Stimulated activated CD4-positive, alpha-beta T cell treated with anti-CD3 and anti-CD28 coated beads, Interleukin-4, amount 100 ng/mL, for 48 hours (primary cell): ENCODE measurements at regions not wholly inside any gene's neighbourhood (a gene's known extent, or its start where the extent isn't known, plus 50 kb on each side); places are given as distances from the start of the nearest gene placed in this dataset.

ENCODE experiments used
- DNase-seq, 2 donors: peaks; one replicate each; pipeline ENCODE4 v3.0.0-alpha.2; 2020; ENCODE audit warnings: low read depth in 2 of 2

DNA sequence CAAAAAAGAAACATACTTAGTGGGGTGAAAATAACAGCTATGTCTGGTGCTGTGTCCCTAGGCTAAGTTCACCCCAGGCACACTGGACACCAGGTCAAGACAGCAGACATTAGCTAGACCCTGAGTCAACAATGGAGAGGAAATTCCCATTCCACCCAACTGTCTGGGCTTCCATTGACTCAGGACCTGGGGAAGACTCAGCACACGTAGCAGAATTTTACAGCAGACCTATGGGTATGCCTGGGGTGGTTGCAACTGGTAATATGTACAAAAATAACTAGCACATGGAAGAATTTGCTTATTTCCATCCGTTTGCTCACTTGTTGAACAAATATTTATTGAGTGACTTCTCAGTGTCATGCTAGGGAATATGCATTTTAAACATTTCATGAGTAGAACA is 117.0 kb downstream of the GAS1 start:
- no peak for DNase-seq

DNA sequence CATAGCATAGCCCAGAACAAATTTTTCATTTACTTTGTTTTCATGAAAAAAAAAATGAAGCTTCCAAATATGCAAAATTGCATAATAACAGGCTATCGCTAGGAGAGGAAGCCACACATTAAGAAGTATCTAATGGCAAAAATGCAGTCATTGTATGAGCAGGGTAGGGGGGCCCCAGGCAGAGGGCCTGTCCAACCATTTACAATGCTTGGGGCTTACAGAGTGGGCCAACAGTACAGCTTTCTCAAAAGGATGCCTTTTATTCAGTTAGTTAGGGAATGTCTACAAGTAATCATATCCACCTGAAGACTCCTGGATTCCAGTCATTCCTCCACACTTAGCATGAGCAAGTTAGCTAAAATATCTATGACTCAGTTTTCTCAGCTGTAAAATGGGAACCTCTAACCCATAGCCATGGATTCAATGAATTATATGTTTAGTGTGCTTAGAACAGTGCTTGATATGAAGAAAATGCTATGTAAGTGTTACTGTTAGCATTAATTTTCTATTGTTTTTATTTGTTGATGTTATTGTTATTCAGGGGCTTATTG is 117.7 kb downstream of the GAS1 start:
- DNase-seq, result no peak

DNA sequence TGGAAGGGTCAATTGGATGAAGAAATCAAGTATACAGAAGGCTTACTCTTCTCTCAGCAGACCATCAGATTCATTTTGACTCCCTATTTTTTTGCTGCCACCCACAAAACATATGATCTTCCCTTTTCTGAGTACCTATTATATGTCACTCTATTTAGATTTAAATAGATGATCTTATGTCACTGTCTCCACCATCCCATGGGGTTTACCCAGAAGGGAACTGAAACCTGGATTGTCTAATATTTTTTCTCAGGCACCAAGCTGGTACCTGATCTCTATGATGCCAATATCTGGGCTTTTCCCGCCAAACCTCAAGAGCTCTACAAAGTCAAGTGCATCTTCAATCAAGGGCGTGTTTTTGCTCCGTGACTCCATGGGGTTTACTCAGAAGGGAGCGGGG is 118.7 kb downstream of the GAS1 start:
- no peak for DNase-seq

DNA sequence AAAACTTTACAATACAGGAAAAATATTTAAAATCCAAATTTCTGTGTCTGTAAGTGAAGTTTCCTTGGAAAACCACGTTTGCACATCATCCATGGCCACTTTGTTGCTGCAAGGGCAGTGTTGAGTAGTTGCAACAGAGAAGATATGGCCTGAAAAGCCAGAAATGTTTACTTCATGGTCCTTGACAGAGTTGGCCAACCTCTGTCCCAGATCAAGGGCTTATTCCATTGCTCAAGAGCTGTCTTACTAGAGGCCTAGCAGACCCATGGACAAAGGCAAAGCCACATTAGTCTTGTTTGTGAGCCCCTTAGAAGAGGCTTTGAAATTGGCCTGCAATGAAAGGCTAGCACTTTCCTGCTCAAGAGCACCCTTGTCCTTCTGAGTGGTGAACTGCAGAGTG is 119.4 kb downstream of the GAS1 start:
- DNase-seq, result no peak

DNA sequence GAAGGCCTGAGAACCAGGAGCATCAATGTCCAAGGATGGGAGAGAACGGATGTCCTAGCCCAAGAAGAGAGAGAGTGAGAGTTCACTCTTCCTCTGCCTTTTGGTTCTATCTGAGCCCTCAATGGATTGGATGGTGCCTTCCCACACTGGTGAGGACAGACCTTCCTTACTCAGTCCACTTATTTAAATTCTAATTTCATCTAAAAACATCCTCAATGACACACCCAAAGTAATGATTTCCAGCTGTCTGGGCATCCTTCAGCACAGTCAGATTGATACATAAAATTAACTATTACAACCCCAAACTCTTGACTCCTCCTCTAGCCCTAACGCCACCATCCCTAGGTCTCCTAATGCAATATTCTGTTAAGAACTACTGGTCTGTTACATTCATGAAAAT is 122.0 kb downstream of the GAS1 start:
- no peak for DNase-seq

DNA sequence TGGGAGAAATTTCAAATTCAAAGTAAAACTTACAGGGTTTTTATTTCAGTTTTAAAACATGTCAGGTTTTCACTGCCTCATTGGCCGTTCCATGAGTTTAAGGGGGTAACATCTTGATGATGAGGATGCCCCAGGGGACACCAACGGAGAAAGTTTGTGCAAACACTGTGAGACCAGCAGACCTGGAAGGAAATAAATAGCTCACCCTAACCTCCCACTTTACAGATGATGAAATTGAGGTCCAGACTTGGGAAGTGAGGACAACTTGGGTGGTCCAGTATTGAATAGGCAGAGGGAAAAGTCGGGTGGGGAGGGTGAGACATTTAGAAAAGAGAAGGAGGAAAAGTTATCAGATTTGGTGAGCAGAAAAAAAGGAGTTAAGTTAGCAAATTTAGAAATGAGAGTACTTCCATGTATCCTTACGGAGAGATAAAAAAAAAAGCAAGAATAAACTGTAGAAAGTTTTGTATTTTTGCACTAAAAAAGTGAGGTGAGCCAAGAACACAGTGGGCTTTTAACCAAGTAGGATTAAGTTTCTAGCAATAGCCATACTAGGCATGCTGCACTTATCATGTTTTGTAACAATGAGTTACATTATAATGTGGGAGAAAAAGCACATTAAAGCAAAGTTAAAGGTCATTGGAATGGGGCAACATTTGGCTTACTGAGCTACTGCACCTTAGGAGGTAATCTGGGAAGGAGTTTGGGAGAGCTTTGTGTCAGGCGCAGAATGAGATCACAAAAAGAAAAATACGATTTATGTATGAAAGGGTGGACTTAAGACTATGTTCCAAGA is 125.1 kb downstream of the GAS1 start:
- DNase-seq, result no peak

DNA sequence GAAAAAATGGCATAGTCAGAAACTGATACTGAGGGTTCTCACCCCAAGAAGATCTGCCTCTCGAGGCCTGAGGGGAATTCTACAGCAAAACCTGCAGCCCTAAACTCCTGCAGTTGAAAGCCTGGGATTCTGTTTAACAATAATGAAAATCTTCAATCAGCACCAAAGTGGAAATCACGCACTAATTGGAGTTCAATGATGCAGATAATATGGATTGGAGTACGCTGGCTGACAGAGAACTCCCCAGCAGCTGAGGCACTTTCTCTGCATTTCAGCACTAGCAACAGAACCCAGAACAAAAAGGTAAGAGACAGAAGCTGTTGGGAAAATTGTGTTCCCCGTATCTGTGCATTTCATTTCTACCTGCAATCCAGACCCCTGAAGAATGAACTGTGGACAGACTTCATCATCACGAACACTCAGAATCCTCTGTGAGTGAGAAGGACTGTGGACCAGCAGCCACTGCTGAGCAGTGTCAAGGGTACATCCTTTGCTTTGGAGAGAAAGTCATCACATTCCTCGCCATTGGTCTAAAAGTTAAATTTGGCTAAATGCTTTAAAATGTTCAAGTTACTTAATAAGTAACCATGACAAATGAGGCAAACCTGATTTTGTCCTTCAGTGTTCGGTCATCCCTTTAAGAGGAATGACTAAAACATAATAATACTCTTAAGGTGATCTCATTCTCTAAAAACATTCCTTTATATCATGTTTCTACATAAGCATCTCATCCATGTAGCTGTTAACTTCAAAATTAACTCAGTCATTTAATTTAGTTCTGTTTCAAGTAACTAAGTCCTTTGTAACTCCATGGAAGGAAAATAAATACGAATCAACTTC is 126.1 kb downstream of the GAS1 start:
- no peak for DNase-seq

DNA sequence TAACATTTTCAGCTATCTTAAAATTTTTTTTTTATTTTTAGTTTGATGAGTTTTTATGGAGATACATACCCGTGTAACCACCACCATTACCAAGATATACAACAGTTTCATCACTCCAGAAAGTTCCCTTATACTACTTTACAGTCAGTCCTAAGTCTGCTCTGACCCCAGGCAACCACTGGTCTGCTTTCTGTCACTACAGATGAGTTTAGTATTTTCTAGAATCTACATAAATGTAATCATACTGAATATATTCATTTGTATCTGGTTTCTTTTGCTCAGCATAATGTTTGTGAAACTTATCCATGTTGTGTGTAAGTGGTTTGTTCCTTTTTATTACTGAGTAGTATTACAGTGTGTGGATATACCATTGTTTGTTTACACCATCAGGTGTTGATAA is 127.8 kb downstream of the GAS1 start:
- no peak for DNase-seq

DNA sequence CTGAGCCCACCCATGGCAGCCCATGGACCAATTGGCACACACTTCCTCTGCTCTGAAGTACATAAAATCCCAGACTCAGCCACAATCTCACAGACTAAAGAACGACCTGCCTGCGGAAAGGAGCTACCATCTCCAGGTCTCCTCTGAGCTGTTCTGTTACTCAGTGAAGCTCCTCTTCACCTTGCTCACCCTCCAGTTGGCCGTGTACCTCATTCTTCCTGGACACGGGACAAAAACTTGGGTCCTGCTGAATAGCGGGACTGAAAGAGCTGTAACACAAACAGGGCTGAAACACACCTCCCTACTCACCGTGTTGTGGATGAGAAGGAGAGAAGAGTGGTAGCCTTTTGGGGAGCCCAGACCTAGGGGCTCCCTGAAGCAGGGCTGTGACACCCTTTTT is 128.7 kb downstream of the GAS1 start:
- DNase-seq, result no peak

DNA sequence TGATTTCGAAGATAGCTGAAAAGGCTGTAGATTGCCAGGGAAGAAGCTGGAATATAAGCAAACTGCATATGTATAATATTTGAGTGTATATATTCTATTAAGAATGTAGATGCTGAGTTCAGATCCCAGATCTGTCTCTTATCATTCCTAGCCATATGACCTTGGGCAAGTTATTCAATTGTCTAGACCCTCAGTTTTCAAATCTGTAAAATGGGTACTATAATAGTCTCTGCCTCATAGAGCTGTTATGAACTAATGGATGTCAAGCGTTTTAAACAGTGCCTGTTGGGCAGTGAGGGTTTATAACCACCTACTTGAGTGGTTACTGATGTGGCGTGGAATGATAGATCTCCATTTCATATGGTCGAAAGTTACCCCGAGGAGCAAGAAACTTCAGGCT is 130.4 kb downstream of the GAS1 start:
- DNase-seq, result no peak

DNA sequence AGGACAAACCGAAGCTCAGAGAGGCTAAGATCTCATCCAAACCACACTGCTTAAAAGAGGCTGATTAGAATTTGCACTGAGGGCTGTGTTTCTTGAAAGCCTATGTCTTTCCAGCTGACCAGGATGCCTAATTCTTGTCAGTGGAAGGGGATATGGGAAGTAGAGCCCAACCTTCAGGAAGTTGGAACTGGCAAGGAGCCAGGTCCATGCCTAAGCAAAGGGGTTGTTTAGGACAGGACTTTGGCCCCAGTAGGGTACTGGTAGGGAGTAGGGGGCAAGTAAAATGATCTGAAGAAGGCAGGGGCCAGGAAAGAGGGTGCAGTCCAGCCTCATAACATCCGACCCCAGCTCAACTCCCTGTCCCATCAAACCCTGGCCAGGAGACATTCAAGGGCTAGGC is 130.9 kb downstream of the GAS1 start:
- DNase-seq, result no peak

DNA sequence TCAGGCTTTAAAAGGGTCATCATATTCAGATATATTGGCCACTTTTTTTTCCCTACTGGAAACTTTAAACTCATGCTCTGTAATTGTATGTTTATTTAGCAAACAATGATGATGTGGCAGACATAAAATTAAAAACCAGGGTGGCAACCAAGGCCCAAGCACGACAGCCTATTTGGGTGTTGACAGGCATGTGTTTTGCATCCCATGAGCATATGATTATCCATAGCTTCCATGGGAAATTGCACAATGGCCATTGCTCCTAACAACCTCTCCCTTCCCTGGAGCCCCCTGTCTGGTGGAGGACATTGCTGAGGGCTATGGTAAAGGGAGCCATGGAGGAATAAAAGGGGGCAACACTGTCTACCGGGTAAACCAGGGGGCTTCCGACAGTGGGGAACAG is 134.7 kb downstream of the GAS1 start:
- no peak for DNase-seq

DNA sequence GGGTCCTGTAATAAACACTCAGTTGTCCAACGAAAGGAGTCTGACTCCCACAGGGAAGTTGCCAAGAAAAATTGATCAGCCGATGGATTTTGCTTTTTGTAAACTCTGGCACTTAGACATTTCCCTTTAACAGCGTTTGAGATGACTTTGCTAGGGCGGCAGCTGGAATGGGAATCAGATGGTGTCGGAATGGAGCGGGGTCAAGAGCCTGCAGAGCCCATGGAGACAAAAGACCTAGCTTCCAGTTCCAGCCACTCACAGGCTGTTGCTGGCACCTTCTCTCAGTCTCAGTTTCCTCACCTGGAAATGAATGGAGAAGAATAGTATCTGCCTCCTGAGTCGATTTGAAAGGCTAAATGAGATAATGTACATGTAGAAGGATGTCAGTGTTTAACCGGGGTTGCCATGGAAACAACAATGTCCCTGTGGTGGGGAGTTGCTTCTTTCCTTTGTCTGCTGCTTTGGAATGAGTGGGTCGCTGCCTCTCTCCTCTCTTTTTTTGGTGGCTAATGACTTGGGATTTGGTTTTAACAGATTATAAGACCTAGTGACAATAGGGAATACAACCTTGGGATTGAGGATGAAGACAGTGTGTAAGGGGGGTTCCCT is 137.4 kb downstream of the GAS1 start:
- DNase-seq, result no peak

DNA sequence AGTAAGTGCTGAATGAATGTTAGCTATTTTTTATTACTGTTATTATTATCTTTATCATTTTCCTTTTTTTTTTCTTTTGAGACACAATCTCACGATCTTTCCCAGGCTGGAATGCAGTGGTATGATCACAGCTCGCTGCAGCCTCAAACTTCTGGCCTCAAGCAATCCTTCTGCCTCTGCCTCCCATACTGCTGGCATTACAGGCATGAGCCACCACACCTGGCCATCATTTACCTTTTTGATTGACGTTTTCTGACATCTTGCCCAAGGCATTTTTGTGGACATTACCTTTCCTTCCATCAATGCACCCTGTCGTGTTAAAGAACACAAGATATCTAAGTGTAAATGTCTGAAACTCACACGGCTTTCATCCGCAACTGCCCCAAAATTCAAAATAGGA is 138.2 kb downstream of the GAS1 start:
- no peak for DNase-seq

DNA sequence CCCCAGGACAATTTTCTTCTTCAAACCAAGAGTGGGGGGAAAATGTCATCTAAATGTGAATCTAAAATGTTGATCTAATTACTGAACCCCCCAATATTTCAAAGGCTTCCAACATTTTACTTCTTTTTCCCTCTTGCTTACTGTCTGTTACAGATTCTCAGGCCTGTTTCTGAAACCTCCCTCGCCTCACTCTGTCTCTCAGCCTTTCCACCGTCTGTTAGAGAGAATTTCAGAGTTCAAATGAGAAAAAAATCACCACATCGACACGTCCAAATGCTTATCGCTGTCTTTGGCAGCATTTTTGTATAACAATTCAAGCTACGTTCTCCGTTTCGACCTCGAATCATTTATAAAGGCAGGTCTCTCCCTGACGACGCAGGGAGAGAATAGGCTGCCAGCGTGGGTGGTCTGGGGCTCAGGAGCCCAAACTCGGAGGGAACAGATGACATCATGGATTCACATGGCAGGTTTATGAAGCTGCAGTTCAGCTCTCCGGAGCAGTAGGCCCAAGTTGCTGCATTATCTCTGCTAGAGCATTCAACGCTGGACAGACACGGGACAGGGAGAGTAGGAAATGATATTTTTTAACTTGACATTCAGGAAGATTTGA is 139.8 kb downstream of the GAS1 start:
- DNase-seq, result no peak

DNA sequence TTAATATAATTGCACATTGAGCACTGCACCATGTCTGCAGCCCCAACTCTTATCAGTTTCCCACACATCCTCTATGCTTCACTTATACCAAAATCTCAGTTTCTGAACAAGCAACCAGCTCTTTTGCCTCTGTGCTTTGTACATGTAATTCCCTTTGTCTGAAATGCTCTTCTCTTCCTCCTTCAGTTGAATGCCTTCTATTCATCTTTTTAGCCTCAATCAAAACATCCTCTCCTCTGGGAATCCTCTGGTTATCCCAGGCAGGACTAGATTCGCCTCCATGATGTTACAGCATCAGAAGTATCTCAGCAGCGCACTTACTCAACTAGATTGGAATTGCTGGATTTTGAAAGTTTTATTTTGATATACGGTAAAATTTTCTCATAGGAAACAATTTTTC is 143.3 kb downstream of the GAS1 start:
- DNase-seq, result no peak

DNA sequence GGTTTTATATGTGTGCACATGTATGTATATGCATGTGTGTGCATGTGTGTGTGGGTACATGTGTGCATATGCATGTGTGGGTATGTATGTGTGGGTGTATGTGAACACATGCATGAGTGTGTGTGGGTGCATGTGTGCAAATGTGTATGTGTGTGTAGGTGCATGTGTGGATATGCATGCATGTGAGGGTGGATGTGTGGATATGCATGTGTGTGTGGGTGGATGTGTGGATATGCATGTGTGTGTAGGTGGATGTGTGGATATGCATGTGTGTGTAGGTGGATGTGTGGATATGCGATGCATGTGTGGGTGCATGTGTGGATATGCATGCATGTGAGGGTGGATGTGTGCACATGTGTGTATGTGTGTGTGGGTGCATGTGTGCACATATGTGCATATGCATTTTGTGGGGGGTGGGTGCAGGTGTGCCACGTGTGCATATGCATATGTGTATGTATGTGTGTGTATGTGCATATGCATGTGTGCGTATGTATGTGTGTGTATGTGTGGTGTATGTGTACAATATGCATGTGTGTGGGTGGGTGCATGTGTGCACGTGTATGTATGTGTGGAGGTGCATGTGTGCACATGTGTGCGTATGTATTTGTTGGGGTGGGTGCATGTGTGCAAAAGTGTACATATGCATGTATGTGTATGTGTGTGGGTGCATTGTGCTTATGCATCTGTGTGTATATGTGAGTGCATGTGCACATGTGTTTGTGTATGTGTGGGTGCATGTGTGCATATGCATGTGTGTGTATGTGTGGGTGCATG is 144.2 kb downstream of the GAS1 start:
- DNase-seq, result no peak

DNA sequence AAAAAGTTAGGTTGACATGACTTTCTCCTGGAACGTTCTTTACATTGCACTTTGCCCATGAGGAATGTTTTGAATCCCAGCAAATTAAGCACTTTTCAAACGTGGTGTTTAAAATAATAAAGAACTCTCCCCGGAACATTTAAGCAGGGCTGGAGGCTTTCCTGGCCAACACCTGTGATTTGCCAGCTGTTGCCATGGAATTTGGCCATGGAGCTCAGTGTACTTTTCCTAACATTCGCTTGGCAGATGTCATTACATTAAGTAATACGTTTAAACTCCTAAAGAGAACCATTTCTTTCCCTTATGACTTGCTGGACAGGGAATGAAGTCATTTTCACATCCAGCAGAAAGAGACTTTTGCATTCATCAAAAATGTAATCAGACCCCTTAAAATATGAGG is 146.1 kb downstream of the GAS1 start:
- no peak for DNase-seq

DNA sequence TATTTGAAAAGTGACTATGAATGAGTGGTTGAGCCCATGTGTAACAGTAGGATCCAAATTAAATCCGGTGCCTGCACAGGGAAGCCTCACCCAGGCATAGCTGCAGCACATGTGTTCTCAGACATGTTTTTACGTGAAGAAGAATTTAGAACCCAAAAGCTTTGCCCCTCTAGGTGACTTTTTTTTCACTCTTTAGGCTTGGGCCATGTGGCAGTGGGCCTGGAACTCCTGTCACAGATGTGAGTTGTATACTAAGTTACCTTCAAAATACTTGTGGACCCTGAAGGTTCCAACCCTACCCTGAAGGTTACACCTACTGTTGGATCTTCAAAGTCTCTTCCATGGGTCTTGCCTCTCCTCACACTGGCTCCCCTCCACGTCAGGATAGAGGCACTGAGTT is 146.6 kb downstream of the GAS1 start:
- no peak for DNase-seq

DNA sequence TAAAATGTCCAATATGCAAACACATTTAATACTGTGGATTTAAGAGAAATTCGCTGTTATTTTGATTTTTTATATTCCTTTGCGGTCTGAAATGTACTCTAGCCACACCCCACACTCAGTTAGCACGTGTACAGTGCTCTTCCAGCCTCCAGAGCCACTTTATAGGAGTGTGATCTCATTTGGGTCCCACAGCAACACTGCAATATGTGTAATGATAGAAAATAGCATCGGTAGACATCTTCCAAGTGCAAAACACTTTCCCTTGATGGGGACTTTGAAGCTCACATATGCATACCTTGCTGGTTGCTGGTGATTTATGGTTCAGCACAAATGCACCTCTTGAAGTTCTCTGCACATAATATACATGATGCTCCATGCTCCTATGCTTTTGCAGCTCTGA is 148.3 kb downstream of the GAS1 start:
- DNase-seq, result no peak

DNA sequence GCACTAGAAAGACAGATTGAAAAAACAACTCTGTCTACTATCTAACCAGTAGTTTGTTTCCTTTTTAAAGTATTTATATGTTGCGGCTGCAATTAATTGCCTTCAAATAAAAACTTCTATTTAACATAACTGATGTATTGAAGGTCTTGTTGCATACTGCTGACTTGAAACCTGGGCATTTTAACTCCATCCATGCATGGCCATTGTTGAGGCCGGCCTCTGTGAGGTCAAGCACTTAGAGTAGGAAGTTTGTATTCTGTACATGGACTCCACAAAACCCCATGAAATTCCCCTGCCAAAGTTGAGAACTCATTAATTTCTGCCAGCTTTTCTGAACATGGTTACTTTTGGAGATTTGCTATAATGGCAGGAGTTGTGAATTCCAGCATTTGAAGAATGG is 150.6 kb downstream of the GAS1 start:
- no peak for DNase-seq
